Body of pancreas (tissue), 4 donors: ENCODE measurements at regions not wholly inside any gene's neighbourhood (a gene's known extent, or its start where the extent isn't known, plus 50 kb on each side); places are given as distances from the start of the nearest gene placed in this dataset.

Experiments
- CTCF ChIP-seq, 7 experiments: fragments of 450-650 bp in 4 of 7; fragments of 200-600 bp in 3 of 7; sonication (generic) in 3 of 7; IDR thresholded peaks; one replicate each; pipeline ENCODE4 v1.5.1; 2016 to 2019; ENCODE audit warnings: antibody characterized with exemption in 7 of 7
- POLR2A ChIP-seq, 3 donors: fragments of 450-650 bp; IDR thresholded peaks; one replicate each; pipeline ENCODE4 v1.6.1; 2016; ENCODE audit warnings: antibody characterized with exemption in 3 of 3, mild to moderate bottlenecking in 2 of 3

GRCh38 chr3:187985647-187986046 is 168.3 kb upstream of the LPP start:
- no peak for TF ChIP-seq CTCF (IDR thresholded peaks at IDR 0.05)
- TF ChIP-seq POLR2A (IDR thresholded peaks at IDR 0.05): no peak
